Neural progenitor cell (in vitro differentiated cells): ENCODE measurements at regions not wholly inside any gene's neighbourhood (a gene's known extent, or its start where the extent isn't known, plus 50 kb on each side); places are given as distances from the start of the nearest gene placed in this dataset.

Experiments
- DNase-seq: peaks from one replicate; pipeline ENCODE4 v3.0.0-alpha.2; 2016; ENCODE audit warnings: low spot score
- H2AFZ ChIP-seq: fragments of 200-600 bp; sonication (generic); replicated peaks from 2 replicates; pipeline ENCODE4 v1.6.1; 2016; ENCODE audit warnings: antibody characterized with exemption
- H3F3A ChIP-seq: fragments of 200-600 bp; sonication (generic); 2 replicates; pipeline ENCODE4 v1.6.1; 2016; ENCODE audit warnings: antibody characterized with exemption, low read depth
- H3K27ac ChIP-seq: fragments of 200-600 bp; sonication (generic); 2 replicates; pipeline ENCODE4 v1.5.1; 2016; ENCODE audit warnings: mild to moderate bottlenecking
- H3K27me3 ChIP-seq: fragments of 200-600 bp; sonication (generic); 2 replicates; pipeline ENCODE4 v1.6.1; 2016; ENCODE audit warnings: mild to moderate bottlenecking, moderate library complexity
- H3K36me3 ChIP-seq: fragments of 200-600 bp; sonication (generic); 2 replicates; pipeline ENCODE4 v1.5.1; 2016
- H3K4me1 ChIP-seq: fragments of 200-600 bp; sonication (generic); 2 replicates; pipeline ENCODE4 v1.6.1; 2016; ENCODE audit warnings: mixed run types
- H3K4me2 ChIP-seq: fragments of 200-600 bp; sonication (generic); 2 replicates; pipeline ENCODE4 v1.6.1; 2016
- H3K4me3 ChIP-seq: fragments of 200-600 bp; sonication (generic); 2 replicates; pipeline ENCODE4 v1.5.1; 2016
- H3K79me2 ChIP-seq: fragments of 200-600 bp; sonication (generic); 2 replicates; pipeline ENCODE4 v1.6.1; 2016; ENCODE audit warnings: low read depth
- H3K9ac ChIP-seq: fragments of 200-600 bp; sonication (generic); 2 replicates; pipeline ENCODE4 v1.6.1; 2016
- H3K9me3 ChIP-seq: fragments of 200-600 bp; sonication (generic); 2 replicates; pipeline ENCODE4 v1.5.1; 2016; ENCODE audit warnings: low read depth
- H4K20me1 ChIP-seq: fragments of 200-600 bp; sonication (generic); 2 replicates; pipeline ENCODE4 v1.6.1; 2016; ENCODE audit warnings: low read depth
- H3K27ac Mint-ChIP-seq: 3 replicates; pipeline ENCODE4 v1.8.0; 2021; ENCODE audit warnings: mixed read lengths
- H3K27me3 Mint-ChIP-seq: 2 replicates; pipeline ENCODE4 v1.8.0; 2022; ENCODE audit warnings: low read depth, mild to moderate bottlenecking, inconsistent platforms, moderate library complexity, mixed read lengths; ENCODE audit not compliant: insufficient read depth
- H3K36me3 Mint-ChIP-seq: 3 replicates; pipeline ENCODE4 v1.8.0; 2021; ENCODE audit warnings: mixed read lengths
- H3K4me1 Mint-ChIP-seq: 3 replicates; pipeline ENCODE4 v1.8.0; 2021; ENCODE audit warnings: mixed read lengths
- H3K4me3 Mint-ChIP-seq: 3 replicates; pipeline ENCODE4 v1.8.0; 2021; ENCODE audit warnings: mild to moderate bottlenecking, moderate library complexity, mixed read lengths
- H3K9me3 Mint-ChIP-seq: 3 replicates; pipeline ENCODE4 v1.8.0; 2020; ENCODE audit warnings: mixed read lengths
- EZH2 ChIP-seq: fragments of 200-600 bp; sonication (generic); IDR thresholded peaks from 2 replicates; pipeline ENCODE4 v1.6.1; 2017; ENCODE audit warnings: antibody characterized with exemption, mild to moderate bottlenecking, moderate library complexity
- EZH2phosphoT487 ChIP-seq: fragments of 200-600 bp; sonication (generic); IDR thresholded peaks from 2 replicates; pipeline ENCODE4 v1.6.1; 2017; ENCODE audit warnings: antibody characterized with exemption
- TF ChIP-seq, protein P1 (sequence below): fragments of 200-600 bp; sonication (generic); IDR thresholded peaks from 2 replicates; pipeline ENCODE4 v1.5.1; 2017; ENCODE audit warnings: antibody characterized with exemption, mild to moderate bottlenecking

DNA sequence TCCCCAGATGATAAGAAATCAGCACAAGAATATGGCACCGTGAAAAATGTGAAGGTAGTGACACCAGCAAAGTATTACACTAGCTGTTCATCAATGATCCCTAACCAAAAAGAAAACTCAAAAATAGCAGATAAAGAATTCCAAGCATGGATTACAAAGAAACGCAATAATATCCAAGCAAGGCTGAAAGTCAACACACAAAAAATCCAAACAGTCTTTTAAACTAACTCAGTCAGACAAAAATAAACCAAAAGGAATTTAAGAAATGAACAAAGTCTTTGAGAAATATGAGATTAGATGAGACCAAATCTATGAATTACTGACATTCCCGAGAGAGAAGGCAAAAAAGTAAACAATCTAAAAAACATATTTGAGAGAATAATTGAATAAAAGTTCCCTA lies 976.1 kb upstream of the MAP3K7 start:
- H3F3A ChIP-seq: no peaks in the 10 kb centered on the region
- H3K79me2 ChIP-seq: no peaks in the 10 kb centered on the region
- peaks cover 3% of the 10 kb centered on the region for H3K36me3 ChIP-seq
- no peaks in the 10 kb centered on the region for H3K27me3 Mint-ChIP-seq
- no peak for DNase-seq
- H3K4me3 Mint-ChIP-seq: no peak overlapping the region
- H3K27ac ChIP-seq: no peak overlapping the region
- no peaks in the 10 kb centered on the region for H4K20me1 ChIP-seq
- H3K4me3 ChIP-seq: no peak overlapping the region
- no peak overlapping the region for H3K9ac ChIP-seq
- H3K4me1 ChIP-seq: no peaks in the 10 kb centered on the region
- no peak overlapping the region for H3K27ac Mint-ChIP-seq
- H3K27me3 ChIP-seq: no peaks in the 10 kb centered on the region
- peaks cover 2% of the 10 kb centered on the region for H3K36me3 Mint-ChIP-seq
- no peaks in the 10 kb centered on the region for H3K4me1 Mint-ChIP-seq
- H3K9me3 Mint-ChIP-seq: peaks cover 17% of the 10 kb centered on the region
- H2AFZ ChIP-seq: no peak overlapping the region
- no peaks in the 10 kb centered on the region for H3K9me3 ChIP-seq
- H3K4me2 ChIP-seq: no peak overlapping the region
- TF ChIP-seq EZH2phosphoT487: no peak
- TF ChIP-seq, protein P1, sequence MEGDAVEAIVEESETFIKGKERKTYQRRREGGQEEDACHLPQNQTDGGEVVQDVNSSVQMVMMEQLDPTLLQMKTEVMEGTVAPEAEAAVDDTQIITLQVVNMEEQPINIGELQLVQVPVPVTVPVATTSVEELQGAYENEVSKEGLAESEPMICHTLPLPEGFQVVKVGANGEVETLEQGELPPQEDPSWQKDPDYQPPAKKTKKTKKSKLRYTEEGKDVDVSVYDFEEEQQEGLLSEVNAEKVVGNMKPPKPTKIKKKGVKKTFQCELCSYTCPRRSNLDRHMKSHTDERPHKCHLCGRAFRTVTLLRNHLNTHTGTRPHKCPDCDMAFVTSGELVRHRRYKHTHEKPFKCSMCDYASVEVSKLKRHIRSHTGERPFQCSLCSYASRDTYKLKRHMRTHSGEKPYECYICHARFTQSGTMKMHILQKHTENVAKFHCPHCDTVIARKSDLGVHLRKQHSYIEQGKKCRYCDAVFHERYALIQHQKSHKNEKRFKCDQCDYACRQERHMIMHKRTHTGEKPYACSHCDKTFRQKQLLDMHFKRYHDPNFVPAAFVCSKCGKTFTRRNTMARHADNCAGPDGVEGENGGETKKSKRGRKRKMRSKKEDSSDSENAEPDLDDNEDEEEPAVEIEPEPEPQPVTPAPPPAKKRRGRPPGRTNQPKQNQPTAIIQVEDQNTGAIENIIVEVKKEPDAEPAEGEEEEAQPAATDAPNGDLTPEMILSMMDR: no peak
- no peak for TF ChIP-seq EZH2

DNA sequence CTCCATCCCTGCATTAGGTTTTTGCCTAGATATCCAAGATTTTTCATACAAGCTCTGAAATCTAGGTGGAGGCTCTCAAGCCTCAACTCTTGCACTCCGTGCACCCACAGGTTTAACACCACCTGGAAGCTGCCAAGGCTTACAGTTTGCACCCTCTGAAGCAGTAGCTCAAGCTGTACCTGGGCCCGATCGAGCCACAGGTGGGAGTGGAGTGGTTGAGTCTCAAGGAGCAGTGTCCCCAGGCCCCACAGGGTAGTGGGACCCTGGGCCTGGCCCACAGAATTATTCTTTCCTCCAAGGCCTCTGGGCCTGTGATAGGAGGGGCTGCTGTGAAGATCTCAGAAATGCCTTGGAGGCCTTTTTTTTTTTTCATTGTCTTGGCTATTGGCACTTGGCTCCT lies 973.5 kb upstream of the MAP3K7 start:
- H3K4me3 ChIP-seq: no peak overlapping the region
- TF ChIP-seq, protein P1: no peak
- no peak for TF ChIP-seq EZH2phosphoT487
- TF ChIP-seq EZH2: no peak
- H3K27me3 ChIP-seq: no peaks in the 10 kb centered on the region
- H3K79me2 ChIP-seq: no peaks in the 10 kb centered on the region
- no peaks in the 10 kb centered on the region for H4K20me1 ChIP-seq
- no peak for DNase-seq
- H3K27ac ChIP-seq: no peak overlapping the region
- H3F3A ChIP-seq: no peaks in the 10 kb centered on the region
- Mint-ChIP-seq H3K27me3 (no peaks in the 10 kb centered on the region), H3K27ac (no peak overlapping the region), H3K4me3 (no peak overlapping the region), H3K4me1 (no peaks in the 10 kb centered on the region), H3K36me3 (peaks cover 2% of the 10 kb centered on the region), H3K9me3 (peaks cover 17% of the 10 kb centered on the region)
- H3K4me1 ChIP-seq: no peaks in the 10 kb centered on the region
- H3K9me3 ChIP-seq: peaks cover 4% of the 10 kb centered on the region
- no peak overlapping the region for H2AFZ ChIP-seq
- H3K36me3 ChIP-seq: peaks cover 7% of the 10 kb centered on the region
- no peak overlapping the region for H3K4me2 ChIP-seq
- H3K9ac ChIP-seq: no peak overlapping the region

DNA sequence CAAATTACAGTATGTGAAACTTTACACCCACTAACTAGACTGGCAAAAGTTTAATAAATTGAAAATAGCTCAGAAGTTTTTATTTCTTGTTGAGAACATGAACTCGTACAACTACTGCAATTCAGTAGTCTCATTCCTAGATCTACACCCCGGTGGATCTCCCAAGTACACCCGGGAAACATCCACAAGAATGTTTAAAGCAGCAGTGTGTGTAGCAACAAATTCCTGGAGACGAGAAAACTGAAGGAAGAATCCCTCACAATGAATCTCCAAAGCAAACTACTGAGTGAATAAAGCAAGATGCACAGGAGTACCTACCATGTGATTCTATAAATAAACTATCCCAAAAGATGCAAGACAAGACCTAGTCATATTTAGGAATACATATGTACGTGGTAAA lies 954.0 kb upstream of the MAP3K7 start:
- Histone ChIP-seq H3K79me2 (no peaks in the 10 kb centered on the region), H3K4me3 (no peak overlapping the region), H3K27ac (no peak overlapping the region), H3K9me3 (peaks cover 13% of the 10 kb centered on the region), H3K4me1 (no peaks in the 10 kb centered on the region), H3K9ac (no peak overlapping the region), H3K4me2 (no peak overlapping the region), H4K20me1 (no peaks in the 10 kb centered on the region), H3K27me3 (no peaks in the 10 kb centered on the region), H3K36me3 (no peaks in the 10 kb centered on the region), H2AFZ (no peak overlapping the region), H3F3A (no peaks in the 10 kb centered on the region)
- TF ChIP-seq EZH2phosphoT487: no peak
- TF ChIP-seq EZH2: no peak
- TF ChIP-seq, protein P1: no peak
- Mint-ChIP-seq H3K4me3 (no peak overlapping the region), H3K4me1 (peaks cover 3% of the 10 kb centered on the region), H3K27me3 (no peaks in the 10 kb centered on the region), H3K9me3 (peaks cover 10% of the 10 kb centered on the region), H3K27ac (no peak overlapping the region), H3K36me3 (no peaks in the 10 kb centered on the region)
- DNase-seq: no peak

DNA sequence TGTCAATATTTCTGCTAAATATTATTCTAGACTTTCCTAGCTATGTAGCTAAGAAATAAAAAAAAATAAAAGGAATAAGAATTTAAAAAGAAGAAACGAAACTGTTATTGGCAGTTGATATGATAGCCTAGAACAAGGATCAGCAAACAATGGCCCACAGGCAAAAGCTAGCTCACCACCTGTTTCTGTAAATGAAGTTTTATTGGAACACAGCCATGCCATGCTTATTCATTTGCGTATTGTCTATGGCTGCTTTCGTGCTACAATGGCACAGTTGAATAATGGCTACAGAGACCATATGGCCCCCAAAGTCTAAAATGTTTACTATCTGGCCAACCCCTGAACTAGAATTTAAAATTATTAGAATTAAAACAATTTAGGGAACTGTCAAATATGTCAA lies 952.6 kb upstream of the MAP3K7 start:
- Mint-ChIP-seq H3K27ac (no peak overlapping the region), H3K36me3 (no peaks in the 10 kb centered on the region), H3K4me1 (peaks cover 3% of the 10 kb centered on the region), H3K4me3 (no peak overlapping the region), H3K9me3 (peaks cover 10% of the 10 kb centered on the region), H3K27me3 (no peaks in the 10 kb centered on the region)
- H3K4me2 ChIP-seq: no peak overlapping the region
- no peak overlapping the region for H2AFZ ChIP-seq
- no peaks in the 10 kb centered on the region for H3F3A ChIP-seq
- H3K4me3 ChIP-seq: no peak overlapping the region
- no peak for DNase-seq
- no peaks in the 10 kb centered on the region for H4K20me1 ChIP-seq
- TF ChIP-seq, protein P1: no peak
- TF ChIP-seq EZH2 (no peak), EZH2phosphoT487 (no peak)
- no peaks in the 10 kb centered on the region for H3K4me1 ChIP-seq
- H3K27me3 ChIP-seq: no peaks in the 10 kb centered on the region
- no peak overlapping the region for H3K9ac ChIP-seq
- H3K9me3 ChIP-seq: peaks cover 13% of the 10 kb centered on the region
- H3K27ac ChIP-seq: no peak overlapping the region
- no peaks in the 10 kb centered on the region for H3K79me2 ChIP-seq
- no peaks in the 10 kb centered on the region for H3K36me3 ChIP-seq
